ENCODE measurements at regions not wholly inside any gene's neighbourhood (a gene's known extent, or its start where the extent isn't known, plus 50 kb on each side); places are given as distances from the start of the nearest gene placed in this dataset.

DNA sequence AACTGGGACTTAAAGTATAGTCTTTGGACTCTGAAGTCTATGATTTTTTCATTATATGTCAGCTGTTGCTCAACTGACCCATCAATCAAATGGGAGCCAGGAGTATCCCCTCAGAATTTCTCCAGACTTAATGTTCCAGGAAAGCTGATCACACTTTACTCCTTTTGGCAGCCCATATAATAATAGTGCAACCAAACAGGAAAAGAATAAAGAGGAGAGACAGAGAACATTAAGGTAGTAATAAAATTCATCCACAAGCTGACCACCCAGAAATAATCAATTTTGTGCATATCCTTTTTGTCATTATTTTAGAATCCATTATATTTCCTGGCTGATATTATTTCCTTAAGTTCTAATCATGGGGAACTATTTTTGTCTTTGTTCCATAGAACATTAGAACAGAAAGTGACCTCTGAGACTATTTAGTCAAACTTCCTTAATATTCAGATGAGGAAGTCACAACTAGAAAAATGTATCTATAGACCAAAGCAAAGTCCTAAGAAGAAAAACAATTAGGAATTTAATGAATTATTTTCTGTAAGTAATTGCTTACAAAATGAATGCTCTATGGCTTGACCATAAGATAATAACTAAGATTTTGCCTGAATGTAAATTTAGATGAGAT, 238.1 kb upstream of the SEL1L start:
- H3K4me1 Mint-ChIP-seq: no peaks in the 10 kb centered on the region
- no peaks in the 10 kb centered on the region for H3K27me3 ChIP-seq (ENCODE audit: insufficient read depth)
- TF ChIP-seq NANOG (IDR thresholded peaks at IDR 0.05; ENCODE audit: borderline replicate concordance) (no peak), REST (IDR thresholded peaks at IDR 0.05; ENCODE audit: unreplicated experiment) (no peak), ZNF331 (CRISPR knock-in tag; IDR thresholded peaks at IDR 0.05; ENCODE audit: low read depth) (no peak), ZNF114 (CRISPR knock-in tag; IDR thresholded peaks at IDR 0.05) (no peak), JUNB (IDR thresholded peaks at IDR 0.05; ENCODE audit: unreplicated experiment) (no peak), EZH2phosphoT487 (IDR thresholded peaks at IDR 0.05; ENCODE audit: unreplicated experiment) (no peak), EZH2 (IDR thresholded peaks at IDR 0.05; ENCODE audit: low read depth, unreplicated experiment) (no peak), STAT1 (IDR thresholded peaks at IDR 0.05; ENCODE audit: unreplicated experiment) (no peak), CREB1 (CRISPR knock-in tag; IDR thresholded peaks at IDR 0.05; ENCODE audit: low read depth) (no peak), ETS1 (IDR thresholded peaks at IDR 0.05) (no peak), POLR2AphosphoS5 (IDR thresholded peaks at IDR 0.05; ENCODE audit: low read depth) (no peak), ZNF462 (CRISPR knock-in tag; IDR thresholded peaks at IDR 0.05) (no peak)

More for the DNA sequence above, 238.1 kb upstream of the SEL1L start:
- Histone ChIP-seq H3K27ac (ENCODE audit: low read depth) (no peak overlapping the region), H3K79me2 (replicated peaks; ENCODE audit: insufficient read depth) (no peaks in the 10 kb centered on the region), H3F3A (replicated peaks; ENCODE audit: low read depth) (no peaks in the 10 kb centered on the region), H3K4me2 (no peak overlapping the region), H3K9me2 (ENCODE audit: insufficient read depth) (peaks cover 8% of the 10 kb centered on the region), H2AFZ (no peak overlapping the region), H3K36me3 (ENCODE audit: insufficient read depth) (no peaks in the 10 kb centered on the region), H3K4me1 (ENCODE audit: insufficient read depth) (no peaks in the 10 kb centered on the region), H4K20me1 (replicated peaks; ENCODE audit: insufficient read depth) (no peaks in the 10 kb centered on the region), H3K4me3 (no peak overlapping the region)
- no peak overlapping the region for H3K27ac Mint-ChIP-seq
- H3K36me3 Mint-ChIP-seq (ENCODE audit: low read depth): peaks cover 3% of the 10 kb centered on the region; the same call in 2 of the 3 replicates
- DNase-seq (ENCODE audit: low spot score) (no peak), ATAC-seq (no peak)
- H3K4me3 Mint-ChIP-seq: no peak overlapping the region
- H3K27me3 Mint-ChIP-seq (ENCODE audit: insufficient read depth, low read depth, poor library complexity): peaks cover 1% of the 10 kb centered on the region
- peaks cover 80% of the 10 kb centered on the region for H3K9me3 Mint-ChIP-seq

All from GM23338 (cell line).